ENCODE measurements at regions not wholly inside any gene's neighbourhood (a gene's known extent, or its start where the extent isn't known, plus 50 kb on each side); places are given as distances from the start of the nearest gene placed in this dataset.
A peak's percentile ranks its signal among the peaks of the same experiment; 100 is the strongest.
"Not testable (repeated sequence)": the region's sequence is repeated elsewhere in the genome, so short reads cannot be mapped to it uniquely, and the experiment has no call there.

- not testable (repeated sequence) for DNase-seq
Measured at GRCh38 chr1:120619867-120620692, 103.7 kb upstream of the NBPF26 start.

- not testable (repeated sequence) for DNase-seq
Measured at GRCh38 chr1:120620693-120620969, 103.1 kb upstream of the NBPF26 start.

DNA sequence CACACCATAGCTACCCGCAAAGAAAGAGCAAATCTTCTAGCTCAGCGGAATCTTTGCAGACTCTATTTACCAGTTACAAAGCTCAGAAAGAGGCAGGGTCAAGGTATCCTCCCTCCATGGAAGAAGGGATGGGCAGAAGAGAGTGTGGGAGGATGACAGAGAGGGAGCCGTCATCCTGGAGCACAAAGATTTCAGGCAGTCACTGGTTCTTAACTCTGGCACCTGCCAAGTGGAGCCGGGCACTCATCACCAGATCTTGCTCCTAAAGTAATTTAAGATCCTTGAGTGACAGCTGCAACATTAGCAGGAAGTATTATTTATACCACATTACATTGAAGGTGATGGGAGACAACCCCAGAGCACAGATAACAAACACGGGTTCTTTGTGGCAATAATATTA is 102.5 kb upstream of the NBPF26 start:
- not testable (repeated sequence) for DNase-seq

DNA sequence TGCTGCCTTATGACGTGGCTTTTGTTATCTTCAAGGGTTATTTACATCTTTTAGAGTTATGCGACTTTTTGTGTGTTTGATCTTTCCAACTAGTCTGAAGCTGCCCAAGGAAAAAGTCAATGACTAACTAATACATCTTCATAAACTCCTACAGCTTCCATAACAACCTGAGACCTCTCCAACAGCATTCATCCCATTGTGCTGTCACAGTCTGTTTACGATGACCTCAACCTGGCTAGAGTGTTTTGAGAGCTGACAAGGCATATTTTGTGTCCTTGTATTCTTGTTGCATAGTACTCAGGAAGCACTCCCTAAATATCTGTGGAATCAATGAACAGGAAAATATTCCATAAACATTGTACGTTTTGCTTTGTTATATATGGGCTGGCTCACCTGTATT is 100.2 kb upstream of the NBPF26 start:
- DNase-seq = not testable (repeated sequence)

- DNase-seq = peak; percentile 0 to 2
Measured at GRCh38 chr1:120624565-120625064, 99.1 kb upstream of the NBPF26 start.

DNA sequence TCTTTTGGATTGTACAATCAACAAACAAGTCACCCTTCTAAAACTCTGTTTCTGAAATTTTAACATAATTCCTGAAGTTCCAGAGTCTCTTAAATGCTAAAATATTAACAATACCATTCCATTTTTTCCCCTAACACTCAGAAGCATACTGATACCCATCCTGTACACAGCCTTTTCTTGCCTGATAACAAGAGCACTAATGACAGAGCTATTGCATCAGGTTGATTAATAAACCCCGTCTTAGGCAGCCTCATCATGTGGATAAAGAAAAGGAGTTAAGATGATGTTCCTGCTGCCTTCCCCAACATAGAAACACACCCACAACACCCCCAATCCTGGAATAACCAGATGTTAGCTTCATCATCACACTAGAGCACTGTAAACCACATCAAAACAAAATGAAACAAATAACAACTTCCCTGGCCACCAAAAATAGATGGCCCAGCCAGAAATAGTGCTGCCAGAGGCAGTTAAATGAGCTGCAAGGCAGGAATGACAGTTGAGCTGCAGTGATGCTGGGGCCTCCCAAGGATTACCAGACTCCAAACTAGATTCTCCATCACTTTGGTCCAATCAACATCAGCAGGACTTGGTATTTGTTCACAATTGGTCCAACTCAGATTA is 93.8 kb upstream of the NBPF26 start:
- not testable (repeated sequence) for DNase-seq

GRCh38 chr1:120634816-120635806 is 88.6 kb upstream of the NBPF26 start:
- not testable (repeated sequence) for DNase-seq

GRCh38 chr1:120640261-120641013 is 83.3 kb upstream of the NBPF26 start:
- DNase-seq = not testable (repeated sequence)

GRCh38 chr1:120641014-120641302 is 82.8 kb upstream of the NBPF26 start:
- DNase-seq = not testable (repeated sequence)

GRCh38 chr1:120647182-120647581 is 76.6 kb upstream of the NBPF26 start:
- DNase-seq = not testable (repeated sequence)

DNA sequence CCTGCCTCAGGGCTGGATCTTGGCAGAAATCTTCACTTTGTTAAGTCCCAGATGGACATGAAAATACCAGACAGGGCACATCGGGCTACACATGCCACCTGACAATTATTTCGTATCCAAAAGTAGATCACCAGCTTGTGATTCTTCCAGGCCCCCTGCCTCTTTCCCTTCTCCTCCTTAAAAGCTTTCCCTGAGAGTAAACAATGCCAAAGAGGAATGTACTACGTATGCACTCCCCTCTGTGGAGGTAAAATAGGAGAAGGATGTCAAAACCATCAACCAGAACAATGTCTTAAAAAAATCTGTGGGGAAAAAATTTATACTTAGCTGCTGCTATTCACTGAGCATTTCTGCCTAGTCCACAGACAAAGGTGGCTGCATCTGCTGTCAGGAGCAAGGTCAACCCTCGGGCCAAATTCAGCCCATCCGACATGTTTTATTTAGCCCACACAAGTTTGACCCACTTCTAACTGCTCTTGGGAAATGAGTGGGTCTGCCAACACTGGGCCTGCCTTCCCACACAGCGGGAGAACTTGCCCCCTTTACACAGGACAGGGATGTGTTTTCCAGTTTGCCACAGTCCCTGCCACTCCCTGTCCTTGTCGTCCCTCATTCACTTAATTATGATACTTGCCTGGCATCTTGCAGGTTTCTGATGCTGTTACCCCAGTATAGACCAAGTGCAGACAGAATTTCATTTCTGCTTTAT is 74.7 kb upstream of the NBPF26 start:
- not testable (repeated sequence) for DNase-seq

DNA sequence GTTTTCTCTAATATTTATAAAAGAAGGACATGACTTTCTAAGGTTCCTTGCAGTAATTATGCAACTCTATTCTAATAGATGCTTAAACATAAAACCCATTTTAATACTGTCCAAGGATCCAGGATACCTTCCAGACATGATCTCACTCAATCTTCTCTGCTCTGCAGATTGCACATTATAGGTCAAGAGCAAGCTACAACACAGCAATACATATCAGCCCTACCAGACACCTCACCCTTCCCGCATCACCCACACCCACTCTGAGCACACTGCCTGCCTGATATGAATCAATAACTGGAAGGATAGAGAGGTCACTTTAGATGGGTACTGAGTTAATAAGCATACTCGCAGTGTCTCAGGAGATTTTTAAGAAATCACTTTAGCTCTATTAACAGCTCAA is 74.0 kb upstream of the NBPF26 start:
- not testable (repeated sequence) for DNase-seq

GRCh38 chr1:120654114-120654513 is 69.6 kb upstream of the NBPF26 start:
- not testable (repeated sequence) for DNase-seq

GRCh38 chr1:120655394-120655793 is 68.4 kb upstream of the NBPF26 start:
- DNase-seq = not testable (repeated sequence)

DNA sequence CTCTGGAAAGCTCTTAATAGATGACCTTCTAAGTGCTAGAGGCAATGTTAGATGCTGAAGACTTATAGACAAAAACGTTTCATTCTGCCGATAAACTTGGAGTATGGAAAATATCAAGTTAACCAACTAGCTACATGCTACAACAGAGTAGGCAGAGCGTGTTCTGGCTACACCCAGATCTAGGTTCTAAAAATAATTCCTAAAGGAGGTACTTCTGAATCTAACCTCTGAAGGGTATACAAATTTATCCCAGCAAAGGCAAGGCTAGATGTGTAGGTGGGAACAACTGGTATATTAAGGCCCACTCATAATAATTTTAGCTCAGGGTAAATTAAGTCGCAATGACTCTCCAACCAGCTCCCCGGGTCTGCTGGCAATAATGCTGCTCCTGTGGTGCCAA is 67.6 kb upstream of the NBPF26 start:
- DNase-seq = not testable (repeated sequence)

GRCh38 chr1:120657804-120658203 is 65.9 kb upstream of the NBPF26 start:
- DNase-seq = not testable (repeated sequence)

DNA sequence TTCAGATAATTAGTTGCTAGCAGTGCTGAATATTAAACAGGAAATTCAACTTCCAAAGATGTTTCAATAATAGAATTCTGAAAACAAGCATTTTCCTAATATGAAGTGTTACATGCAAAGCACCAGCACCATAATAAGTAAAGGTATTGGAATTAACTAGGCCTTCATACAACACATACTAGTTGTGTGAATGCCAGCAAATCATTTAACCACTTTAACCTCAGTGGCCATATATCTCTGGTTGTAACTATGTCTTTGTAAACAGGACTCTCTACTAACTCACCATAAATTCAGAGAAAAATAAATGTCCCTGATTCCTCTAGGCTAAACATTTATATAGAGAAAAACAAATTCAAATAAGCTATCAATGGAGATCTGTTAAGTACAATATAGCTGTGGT is 65.1 kb upstream of the NBPF26 start:
- not testable (repeated sequence) for DNase-seq

- DNase-seq = not testable (repeated sequence)
Measured at GRCh38 chr1:120659133-120659532, 64.6 kb upstream of the NBPF26 start.

- DNase-seq = not testable (repeated sequence)
Measured at GRCh38 chr1:120664376-120665249, 59.1 kb upstream of the NBPF26 start.

- DNase-seq = not testable (repeated sequence)
Measured at GRCh38 chr1:120665250-120665577, 58.5 kb upstream of the NBPF26 start.

GRCh38 chr1:120668187-120668586 is 55.6 kb upstream of the NBPF26 start:
- not testable (repeated sequence) for DNase-seq

Measured in inflammatory macrophage treated with lipopolysaccharide for 1 hour (primary cell).